BLaER1 treated with 17β-estradiol and CSF1 and Interleukin-3, amounts not matched to agents 10 nM and 100 nM (cell line): ENCODE measurements at regions not wholly inside any gene's neighbourhood (a gene's known extent, or its start where the extent isn't known, plus 50 kb on each side); places are given as distances from the start of the nearest gene placed in this dataset.

ENCODE experiments used
- H3K27ac ChIP-seq, 11 experiments: shearing (Covaris generic); formaldehyde crosslinking; 2 replicates each; pipeline ENCODE4 v1.8.1; 2022
- H3K27me3 ChIP-seq, 11 experiments: shearing (Covaris generic); formaldehyde crosslinking; 2 replicates each; pipeline ENCODE4 v1.8.1; 2022
- H3K36me3 ChIP-seq, 11 experiments: shearing (Covaris generic); formaldehyde crosslinking; 2 replicates each; pipeline ENCODE4 v1.8.1; 2022
- H3K4me1 ChIP-seq, 10 experiments: shearing (Covaris generic); formaldehyde crosslinking; 2 replicates each; pipeline ENCODE4 v1.8.1; 2022
- H3K4me2 ChIP-seq, 11 experiments: shearing (Covaris generic); formaldehyde crosslinking; 2 replicates each; pipeline ENCODE4 v1.8.1; 2022
- H3K4me3 ChIP-seq, 10 experiments: shearing (Covaris generic); formaldehyde crosslinking; 2 replicates each; pipeline ENCODE4 v1.8.1; 2022
- H3K9ac ChIP-seq, 11 experiments: shearing (Covaris generic); formaldehyde crosslinking; 2 replicates each; pipeline ENCODE4 v1.8.1; 2022
- H3K9me3 ChIP-seq, 11 experiments: shearing (Covaris generic); formaldehyde crosslinking; replicated peaks in 1 of 11; 2 replicates each; pipeline ENCODE4 v1.8.1; 2022
- H4K20me1 ChIP-seq, 11 experiments: shearing (Covaris generic); formaldehyde crosslinking; 2 replicates each; pipeline ENCODE4 v1.8.1; 2022
- Cebpa-rat ChIP-seq, 11 experiments: shearing (Covaris generic); IDR thresholded peaks; 2 replicates each; pipeline ENCODE4 v1.8.1; 2022

DNA sequence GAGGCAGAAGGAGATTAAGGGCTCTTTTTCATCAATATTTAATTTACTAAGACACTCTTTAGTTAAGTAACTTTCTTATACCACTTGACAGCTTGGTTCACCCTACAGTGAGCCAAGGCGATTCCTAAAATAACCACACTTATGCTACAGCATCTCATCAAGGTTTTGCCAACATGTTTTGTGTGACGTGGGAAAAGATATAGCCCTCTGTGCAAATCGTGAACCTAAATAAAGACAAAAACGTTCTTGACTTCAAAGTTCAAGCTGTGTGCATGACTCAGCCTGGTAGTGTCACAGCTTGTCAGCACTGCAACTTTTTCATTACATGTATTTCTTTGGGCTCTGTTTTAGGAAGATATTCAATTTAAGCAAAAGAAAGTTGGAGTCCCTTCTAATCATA, 297.0 kb upstream of the EPHA3 start:
- no peaks in the 10 kb centered on the region for H3K36me3 ChIP-seq
- H3K4me2 ChIP-seq = no peak overlapping the region
- no peak overlapping the region for H3K4me3 ChIP-seq
- no peaks in the 10 kb centered on the region for H3K4me1 ChIP-seq
- no peaks in the 10 kb centered on the region for H3K27me3 ChIP-seq
- no peaks in the 10 kb centered on the region for H4K20me1 ChIP-seq
- H3K27ac ChIP-seq = no peak overlapping the region
- H3K9ac ChIP-seq = no peak overlapping the region
- H3K9me3 ChIP-seq = no peaks in the 10 kb centered on the region
- no peak for TF ChIP-seq Cebpa-rat (IDR thresholded peaks at IDR 0.05)

DNA sequence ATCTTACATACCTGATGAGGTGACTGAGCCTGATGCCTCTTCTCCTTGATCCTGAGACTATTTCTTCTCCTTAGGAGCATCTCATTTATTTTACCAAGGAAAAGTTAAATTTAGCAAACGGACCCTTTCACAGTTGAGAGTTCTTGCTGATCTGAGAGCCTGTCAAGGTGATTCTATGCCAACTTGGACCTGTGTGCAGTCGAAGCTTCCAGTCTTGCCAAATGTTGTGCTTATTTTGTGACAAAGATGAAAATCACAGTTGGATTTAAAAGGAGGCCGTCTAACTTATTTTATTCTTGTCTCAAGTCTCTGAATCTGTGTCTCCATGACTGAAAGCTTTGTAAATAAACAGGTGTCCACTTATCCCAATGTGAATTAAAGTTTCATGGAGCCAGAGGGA, 296.3 kb upstream of the EPHA3 start:
- Histone ChIP-seq H3K4me2 (no peak overlapping the region), H3K27me3 (no peaks in the 10 kb centered on the region), H3K4me1 (no peaks in the 10 kb centered on the region), H4K20me1 (no peaks in the 10 kb centered on the region), H3K36me3 (no peaks in the 10 kb centered on the region), H3K4me3 (no peak overlapping the region), H3K9ac (no peak overlapping the region), H3K27ac (no peak overlapping the region), H3K9me3 (no peaks in the 10 kb centered on the region)
- TF ChIP-seq Cebpa-rat (IDR thresholded peaks at IDR 0.05) = no peak

DNA sequence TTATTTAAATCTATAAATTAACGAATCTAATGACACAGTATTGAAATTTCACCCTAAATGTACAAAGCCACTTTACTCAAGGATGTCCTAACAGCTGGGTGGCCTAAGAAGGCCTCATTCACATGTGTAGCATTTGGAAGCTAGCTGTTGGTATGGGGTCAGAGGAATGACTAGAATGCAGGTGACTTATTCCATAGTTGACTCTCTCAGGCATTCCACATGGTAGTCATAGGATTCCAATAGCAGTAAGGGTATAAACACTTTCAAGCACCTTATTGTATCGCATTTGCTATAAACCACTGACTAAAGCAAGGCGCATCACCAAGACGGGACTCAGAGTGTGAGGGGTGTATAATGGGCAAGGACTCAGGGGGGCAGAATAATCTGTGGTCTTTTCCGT, 294.8 kb upstream of the EPHA3 start:
- H3K27ac ChIP-seq = no peak overlapping the region
- no peaks in the 10 kb centered on the region for H3K9me3 ChIP-seq
- no peaks in the 10 kb centered on the region for H4K20me1 ChIP-seq
- no peaks in the 10 kb centered on the region for H3K36me3 ChIP-seq
- H3K4me1 ChIP-seq = no peaks in the 10 kb centered on the region
- H3K27me3 ChIP-seq = no peaks in the 10 kb centered on the region
- no peak for TF ChIP-seq Cebpa-rat (IDR thresholded peaks at IDR 0.05)
- H3K9ac ChIP-seq = no peak overlapping the region
- no peak overlapping the region for H3K4me2 ChIP-seq
- H3K4me3 ChIP-seq = no peak overlapping the region

DNA sequence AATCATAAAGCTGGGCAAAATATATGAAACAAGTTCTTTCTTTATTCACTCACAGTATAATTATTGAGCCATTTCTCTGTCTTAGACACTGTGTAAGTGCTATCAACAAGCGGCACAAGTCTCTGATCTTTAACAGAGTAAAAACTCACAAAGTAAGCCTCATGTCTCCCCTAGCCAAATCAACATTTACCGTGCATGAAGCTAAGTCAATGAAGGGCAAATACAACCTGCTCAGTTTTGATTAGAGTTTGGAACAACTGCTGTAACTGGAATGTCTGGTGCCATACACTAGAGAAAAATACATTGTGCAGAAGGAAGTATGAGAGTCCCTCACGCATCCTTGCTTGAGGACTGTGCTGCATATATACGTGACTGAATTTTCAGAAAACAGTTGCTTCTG, 291.0 kb upstream of the EPHA3 start:
- no peaks in the 10 kb centered on the region for H3K9me3 ChIP-seq
- H3K9ac ChIP-seq = no peak overlapping the region
- no peaks in the 10 kb centered on the region for H3K36me3 ChIP-seq
- no peak for TF ChIP-seq Cebpa-rat (IDR thresholded peaks at IDR 0.05)
- no peak overlapping the region for H3K4me3 ChIP-seq
- H4K20me1 ChIP-seq = no peaks in the 10 kb centered on the region
- H3K27me3 ChIP-seq = no peaks in the 10 kb centered on the region
- no peak overlapping the region for H3K4me2 ChIP-seq
- H3K4me1 ChIP-seq = no peaks in the 10 kb centered on the region
- no peak overlapping the region for H3K27ac ChIP-seq

DNA sequence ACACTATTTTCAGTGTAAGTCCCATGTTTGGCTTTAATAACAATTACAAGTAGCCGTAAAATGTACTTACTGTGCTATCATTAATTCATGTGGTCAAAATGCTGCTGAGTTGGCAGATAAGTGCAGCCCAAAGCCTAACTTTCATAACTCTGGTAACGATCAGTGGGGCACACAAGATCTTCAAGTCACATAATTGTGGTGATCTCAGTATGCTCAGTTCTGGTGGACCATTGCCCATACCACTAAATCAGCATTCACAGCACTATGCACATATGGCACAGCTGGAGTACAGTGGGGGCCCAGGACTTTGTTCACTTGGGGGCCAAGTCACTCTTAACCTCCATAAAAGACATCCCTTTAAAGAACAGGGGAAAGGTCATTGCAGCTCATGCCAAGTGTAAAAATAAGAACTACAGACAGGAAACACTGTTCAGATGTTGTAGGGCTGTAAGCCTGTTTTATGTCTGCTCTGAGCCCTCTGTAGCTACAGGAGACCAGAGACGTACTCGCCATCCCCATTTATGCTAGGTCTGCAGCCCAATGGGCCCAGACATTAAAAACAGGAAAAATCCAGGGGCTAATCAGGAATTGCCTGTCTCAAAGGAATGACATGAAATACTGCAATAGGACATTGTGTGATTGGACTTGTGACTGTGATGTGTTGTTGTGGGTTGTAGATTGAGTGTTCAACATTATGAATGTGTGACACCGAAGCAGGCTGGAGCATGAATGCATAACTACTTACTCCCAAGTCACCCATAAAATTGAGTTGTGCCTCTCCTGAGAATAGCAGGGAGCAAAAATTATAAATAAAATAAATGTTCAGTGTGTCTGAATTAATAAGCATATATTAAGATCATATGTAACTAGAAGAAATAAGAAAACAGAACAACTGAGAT, 282.5 kb upstream of the EPHA3 start:
- H3K27me3 ChIP-seq = no peaks in the 10 kb centered on the region
- no peak overlapping the region for H3K27ac ChIP-seq
- TF ChIP-seq Cebpa-rat (IDR thresholded peaks at IDR 0.05) = no peak
- no peak overlapping the region for H3K4me2 ChIP-seq
- no peaks in the 10 kb centered on the region for H3K9me3 ChIP-seq
- no peaks in the 10 kb centered on the region for H3K36me3 ChIP-seq
- no peak overlapping the region for H3K4me3 ChIP-seq
- no peak overlapping the region for H3K9ac ChIP-seq
- no peaks in the 10 kb centered on the region for H4K20me1 ChIP-seq
- H3K4me1 ChIP-seq = no peaks in the 10 kb centered on the region

DNA sequence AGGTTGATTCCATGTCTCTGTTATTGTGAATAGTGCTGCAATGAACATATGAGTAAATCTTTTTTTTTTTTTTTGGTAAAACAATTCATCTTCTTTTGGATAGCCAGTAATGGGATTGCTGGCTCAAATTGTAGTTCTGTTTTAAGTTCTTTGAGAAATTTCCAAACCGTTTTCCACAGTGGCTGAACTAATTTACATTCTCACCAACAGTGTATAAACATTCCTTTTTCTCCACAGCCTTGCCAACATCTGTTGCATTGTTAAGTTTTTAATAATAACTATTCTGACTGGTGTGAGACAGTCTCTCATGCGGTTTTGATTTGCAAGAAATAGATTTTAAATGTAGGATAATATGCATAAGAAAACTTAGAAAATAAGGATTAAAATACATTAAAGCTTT, 279.0 kb upstream of the EPHA3 start:
- H3K27ac ChIP-seq = no peak overlapping the region
- no peaks in the 10 kb centered on the region for H3K27me3 ChIP-seq
- H3K4me1 ChIP-seq = no peaks in the 10 kb centered on the region
- no peaks in the 10 kb centered on the region for H3K36me3 ChIP-seq
- H3K4me2 ChIP-seq = no peak overlapping the region
- H3K9ac ChIP-seq = no peak overlapping the region
- H3K4me3 ChIP-seq = no peak overlapping the region
- H4K20me1 ChIP-seq = no peaks in the 10 kb centered on the region
- TF ChIP-seq Cebpa-rat (IDR thresholded peaks at IDR 0.05) = no peak
- no peaks in the 10 kb centered on the region for H3K9me3 ChIP-seq

DNA sequence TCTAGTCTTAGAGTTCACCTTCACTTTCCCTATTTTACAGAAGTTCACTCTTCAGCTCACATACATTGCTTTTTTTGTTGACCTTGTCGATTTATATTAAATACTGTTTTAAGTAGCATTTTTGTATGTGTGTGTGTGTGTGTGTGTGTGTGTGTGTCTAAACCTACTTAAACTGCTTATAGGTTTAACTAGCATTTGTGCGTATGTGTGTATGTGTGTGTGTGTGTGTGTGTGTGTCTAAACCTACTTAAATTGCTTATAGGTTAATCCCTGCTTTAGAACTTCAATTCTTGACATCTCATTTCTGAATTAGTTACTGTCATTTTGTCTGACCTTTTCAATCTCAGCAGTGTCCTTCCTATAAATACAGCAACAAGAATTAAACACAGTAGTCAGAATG, 254.8 kb upstream of the EPHA3 start:
- H4K20me1 ChIP-seq = no peaks in the 10 kb centered on the region
- no peaks in the 10 kb centered on the region for H3K9me3 ChIP-seq
- no peak overlapping the region for H3K9ac ChIP-seq
- no peak overlapping the region for H3K4me3 ChIP-seq
- H3K4me2 ChIP-seq = no peak overlapping the region
- no peaks in the 10 kb centered on the region for H3K27me3 ChIP-seq
- H3K4me1 ChIP-seq = no peaks in the 10 kb centered on the region
- no peak for TF ChIP-seq Cebpa-rat (IDR thresholded peaks at IDR 0.05)
- H3K27ac ChIP-seq = no peak overlapping the region
- H3K36me3 ChIP-seq = no peaks in the 10 kb centered on the region

DNA sequence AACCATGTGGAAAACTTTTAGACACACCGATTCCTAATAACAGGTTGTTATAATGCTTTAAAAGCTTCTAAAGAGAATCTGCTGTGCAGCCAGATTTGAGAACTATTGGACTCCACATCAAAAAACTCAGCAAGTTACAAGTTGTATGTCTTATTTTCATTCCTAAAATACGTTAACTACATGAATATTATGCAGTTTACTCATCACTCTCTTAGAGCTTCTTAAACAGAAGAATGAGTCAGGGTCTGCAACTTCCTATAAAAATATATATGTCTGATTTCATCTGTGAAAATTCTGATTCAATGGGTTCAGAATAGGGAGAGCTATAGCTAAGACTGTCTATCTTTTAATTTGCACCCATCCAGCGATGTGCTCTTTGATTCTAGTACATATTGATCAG, 244.2 kb upstream of the EPHA3 start:
- Histone ChIP-seq H3K4me3 (no peak overlapping the region), H3K9ac (no peak overlapping the region), H3K36me3 (no peaks in the 10 kb centered on the region), H3K4me1 (no peaks in the 10 kb centered on the region), H3K27me3 (no peaks in the 10 kb centered on the region), H3K9me3 (no peaks in the 10 kb centered on the region), H3K27ac (no peak overlapping the region), H3K4me2 (no peak overlapping the region), H4K20me1 (no peaks in the 10 kb centered on the region)
- no peak for TF ChIP-seq Cebpa-rat (IDR thresholded peaks at IDR 0.05)

DNA sequence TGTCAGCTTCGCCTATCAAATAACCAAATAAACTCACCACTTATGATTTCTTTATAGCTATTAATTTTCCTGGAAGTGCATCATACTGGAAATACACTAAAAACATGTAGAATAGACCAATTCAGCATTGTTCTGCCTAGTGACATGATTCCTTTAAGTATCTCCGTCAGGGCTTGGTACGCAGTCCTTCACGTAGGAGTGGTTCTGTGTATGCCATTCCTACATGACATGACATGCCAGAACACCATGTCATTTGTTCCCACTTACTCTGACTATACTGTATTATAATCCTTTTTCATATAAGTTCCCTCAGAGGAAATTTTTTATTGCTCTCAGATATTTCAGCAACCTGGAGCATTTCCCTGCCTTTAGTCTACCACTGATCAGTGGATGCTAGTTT, 230.7 kb upstream of the EPHA3 start:
- Histone ChIP-seq H4K20me1 (no peaks in the 10 kb centered on the region), H3K9me3 (no peaks in the 10 kb centered on the region), H3K27ac (no peak overlapping the region), H3K4me1 (no peaks in the 10 kb centered on the region), H3K4me3 (no peak overlapping the region), H3K36me3 (no peaks in the 10 kb centered on the region), H3K9ac (no peak overlapping the region), H3K27me3 (no peaks in the 10 kb centered on the region), H3K4me2 (no peak overlapping the region)
- no peak for TF ChIP-seq Cebpa-rat (IDR thresholded peaks at IDR 0.05)

DNA sequence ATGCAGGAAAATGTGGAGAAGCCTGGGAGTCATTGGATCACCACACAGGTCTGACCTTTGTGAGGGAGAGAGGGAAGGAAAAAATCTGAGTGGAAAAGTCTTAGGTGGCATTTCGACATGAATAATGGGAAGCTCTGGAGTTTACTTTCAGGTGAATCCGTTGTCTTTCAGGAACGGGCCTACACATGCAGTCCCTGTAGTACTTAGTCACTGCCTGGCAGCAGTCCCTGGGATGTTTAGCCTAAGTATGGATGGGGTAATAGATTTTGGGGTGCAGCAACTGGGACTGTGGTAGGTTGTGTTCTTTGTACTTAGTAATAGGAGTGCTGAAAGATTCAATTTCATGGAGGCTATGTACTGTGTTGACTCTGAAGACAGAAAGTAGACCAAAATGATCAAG, 227.5 kb upstream of the EPHA3 start:
- Histone ChIP-seq H3K27ac (no peak overlapping the region), H3K36me3 (no peaks in the 10 kb centered on the region), H3K4me2 (no peak overlapping the region), H3K27me3 (no peaks in the 10 kb centered on the region), H3K4me3 (no peak overlapping the region), H3K9ac (no peak overlapping the region), H3K9me3 (no peaks in the 10 kb centered on the region), H3K4me1 (no peaks in the 10 kb centered on the region), H4K20me1 (no peaks in the 10 kb centered on the region)
- TF ChIP-seq Cebpa-rat (IDR thresholded peaks at IDR 0.05) = no peak
